ENCODE measurements at regions not wholly inside any gene's neighbourhood (a gene's known extent, or its start where the extent isn't known, plus 50 kb on each side); places are given as distances from the start of the nearest gene placed in this dataset.
"Not testable (repeated sequence)": the region's sequence is repeated elsewhere in the genome, so short reads cannot be mapped to it uniquely, and the experiment has no call there.

GRCh38 chr15:81899024-81899423 lies 146.8 kb downstream of the MEX3B start:
- DNase-seq, result no peak

- DNase-seq, result no peak
These were observed 148.7 kb downstream of the MEX3B start for GRCh38 chr15:81897057-81897677.

DNA sequence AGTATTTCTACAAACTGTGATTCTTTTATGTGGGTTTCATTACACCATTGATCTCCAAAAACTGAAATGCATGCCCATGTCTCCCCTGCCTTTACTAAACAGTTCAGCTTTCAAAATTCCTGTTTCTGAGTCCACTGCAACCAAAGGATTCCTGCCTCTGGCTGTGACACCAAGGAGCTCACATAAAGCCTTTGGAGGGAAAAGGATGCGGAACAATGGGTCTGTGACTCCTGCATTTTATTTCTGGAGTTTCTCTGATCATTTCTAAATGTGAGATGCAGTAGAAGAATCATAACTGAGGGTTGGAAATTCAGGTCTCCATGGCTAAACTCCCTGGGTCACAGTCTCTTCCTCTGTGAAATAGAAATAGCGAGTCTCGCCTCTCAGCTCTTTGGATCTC lies 149.5 kb downstream of the MEX3B start:
- DNase-seq, result no peak

DNA sequence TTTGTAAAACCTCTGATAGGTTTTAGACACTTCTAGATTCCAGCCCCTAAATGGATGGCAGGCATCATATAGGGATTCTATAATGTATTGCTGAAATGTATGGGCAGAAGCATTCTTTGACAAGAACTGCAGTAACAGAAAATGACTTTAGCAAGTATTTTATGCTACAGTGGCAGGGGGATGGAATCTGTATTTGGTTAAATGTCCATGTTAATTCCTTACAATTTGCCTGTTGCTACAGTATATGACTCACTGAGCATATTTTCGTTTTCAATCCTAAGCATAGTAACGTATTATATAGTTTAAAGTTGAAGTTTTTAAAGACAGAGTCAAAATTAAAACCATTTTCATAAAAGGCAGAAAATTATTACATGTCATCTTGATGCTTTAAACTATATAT lies 150.1 kb downstream of the MEX3B start:
- no peak for DNase-seq

GRCh38 chr15:81894061-81894460 lies 151.8 kb downstream of the MEX3B start:
- no peak for DNase-seq

DNA sequence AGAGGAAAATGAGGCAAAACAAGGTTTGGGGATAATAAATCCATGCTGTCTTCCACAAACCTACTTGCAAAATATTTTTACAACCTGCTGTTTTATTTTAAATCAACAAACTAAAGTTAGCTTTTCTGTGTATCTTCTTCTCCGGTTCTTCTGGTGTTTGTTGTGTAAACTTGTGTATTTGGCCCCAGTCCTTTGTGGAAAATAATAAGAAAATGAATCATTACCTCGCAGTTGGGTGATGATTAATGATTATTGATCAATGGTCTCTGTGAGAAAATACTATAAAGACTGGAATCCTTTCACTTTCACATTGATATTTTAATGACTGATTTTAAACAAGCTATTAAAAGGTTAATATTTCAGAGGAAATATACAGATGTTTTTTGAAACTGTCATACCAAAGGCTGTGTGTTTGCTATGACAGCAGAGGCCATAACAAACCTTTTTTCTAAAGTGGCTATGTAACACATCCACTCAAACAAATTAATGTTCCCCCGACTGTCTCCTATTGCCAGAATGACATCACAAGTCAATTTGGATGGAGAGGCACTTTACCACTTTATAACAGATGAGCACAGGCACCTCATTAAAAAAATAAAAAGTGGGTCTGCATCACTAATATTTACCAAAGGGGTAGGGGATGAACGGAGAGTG lies 152.5 kb downstream of the MEX3B start:
- no peak for DNase-seq

DNA sequence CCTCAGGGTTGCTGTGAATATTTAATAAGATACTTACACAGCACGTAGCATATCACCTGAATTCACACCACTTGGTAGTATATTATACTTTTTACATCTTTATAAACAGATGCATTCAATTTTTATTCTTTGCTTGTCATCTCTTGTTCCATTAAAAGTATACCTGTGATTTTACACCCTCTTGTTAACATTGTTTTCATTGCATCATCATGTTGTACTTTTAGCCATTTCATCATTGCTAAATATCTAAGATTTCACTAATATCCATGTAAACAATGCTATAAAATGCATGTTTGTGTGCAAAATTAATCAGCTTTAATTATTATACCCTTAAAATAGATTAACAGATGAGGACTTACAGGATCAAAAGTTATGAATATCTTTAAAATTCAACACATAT lies 155.3 kb downstream of the MEX3B start:
- DNase-seq, result no peak

DNA sequence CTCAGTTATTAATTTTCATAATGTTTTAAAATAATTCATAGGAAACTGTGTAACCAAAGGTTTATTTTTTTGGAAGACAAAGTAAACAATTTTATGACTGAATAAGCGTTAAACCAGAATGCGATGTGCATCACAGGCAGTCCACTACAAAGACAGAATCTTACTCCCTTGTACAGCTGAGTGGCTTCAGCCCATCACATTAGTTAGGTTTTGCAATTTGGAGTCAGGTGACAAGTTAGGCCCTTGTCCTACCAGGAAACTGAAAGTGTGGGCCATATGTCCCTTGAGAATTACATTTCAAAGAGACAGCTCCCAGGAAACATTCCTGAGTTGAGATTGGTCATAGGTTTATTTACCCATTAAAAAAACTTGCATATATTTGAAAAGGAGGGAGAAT lies 156.3 kb downstream of the MEX3B start:
- no peak for DNase-seq

DNA sequence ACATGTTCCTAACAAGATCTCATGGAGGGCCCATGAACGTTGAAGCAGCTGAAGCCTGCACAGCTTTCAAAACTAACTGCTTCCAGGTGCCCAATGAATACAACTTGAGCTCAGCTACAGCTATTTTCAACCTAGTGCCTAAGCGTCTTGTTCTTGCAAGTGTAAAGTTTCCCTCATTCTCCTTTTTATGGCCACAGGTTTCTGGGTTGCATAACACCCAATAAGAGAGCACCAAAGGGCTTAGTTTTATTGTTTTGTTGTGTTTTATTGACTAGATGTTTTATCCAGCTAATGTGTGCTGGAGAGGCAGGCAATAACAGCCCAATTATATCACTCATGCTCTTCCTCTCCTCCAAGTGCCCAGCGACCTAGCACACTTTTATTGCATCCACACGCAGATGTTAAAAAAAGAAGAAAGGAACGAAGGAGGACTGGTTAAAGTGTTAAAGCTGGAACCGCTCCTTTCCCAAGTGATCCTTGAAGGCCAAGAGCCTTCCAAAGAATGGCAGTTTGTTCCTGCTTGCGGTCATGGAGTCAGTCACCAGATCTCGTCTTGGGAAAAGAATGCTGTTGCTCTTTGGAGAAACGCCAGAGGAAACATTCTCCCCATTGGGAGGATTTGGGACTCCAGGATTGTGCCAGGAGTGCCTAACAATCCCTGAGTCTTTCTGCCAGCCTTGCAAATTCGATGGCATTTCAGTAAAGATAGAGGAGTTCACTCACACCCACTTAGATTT lies 156.9 kb downstream of the MEX3B start:
- no peak for DNase-seq

GRCh38 chr15:81887912-81888311 lies 157.9 kb downstream of the MEX3B start:
- no peak for DNase-seq

DNA sequence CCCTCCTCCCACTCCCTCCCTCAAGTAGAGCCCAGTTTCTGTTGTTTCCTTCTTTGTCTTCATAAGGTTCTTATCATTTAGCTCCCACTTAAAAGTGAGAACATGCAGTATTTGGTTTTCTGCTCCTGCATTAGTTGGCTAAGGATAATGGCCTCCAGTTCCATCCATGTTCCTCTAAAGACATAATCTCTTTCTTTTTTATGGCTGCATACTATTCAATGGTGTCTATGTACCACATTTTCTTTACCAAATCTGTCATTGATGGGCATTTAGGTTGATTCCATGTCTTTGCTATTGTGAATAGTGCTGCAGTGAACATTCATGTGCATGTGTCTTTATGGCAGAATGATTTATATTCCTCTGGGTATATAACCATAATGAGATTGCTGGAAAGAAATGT lies 158.6 kb downstream of the MEX3B start:
- not testable (repeated sequence) for DNase-seq

- no peak for DNase-seq
These were observed 159.2 kb downstream of the MEX3B start for GRCh38 chr15:81886591-81886990.

DNA sequence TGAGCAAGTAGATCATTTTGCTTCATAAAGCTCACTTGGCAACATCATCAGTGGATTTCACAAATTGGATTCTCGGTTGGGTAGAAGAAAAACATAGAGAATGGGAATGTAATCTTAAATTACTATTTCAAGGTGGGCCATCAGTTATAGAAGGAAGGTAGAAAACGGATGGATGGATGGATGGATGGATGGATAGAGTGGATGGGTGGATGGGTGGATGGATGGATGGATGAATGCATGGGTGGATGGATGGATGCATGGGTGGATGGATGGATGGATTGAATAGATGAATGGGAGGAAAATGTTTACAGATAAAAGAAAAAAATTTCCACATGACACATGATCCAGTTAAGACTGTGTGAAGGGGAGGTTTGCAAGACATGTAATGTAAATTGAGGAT lies 159.7 kb downstream of the MEX3B start:
- no peak for DNase-seq

DNA sequence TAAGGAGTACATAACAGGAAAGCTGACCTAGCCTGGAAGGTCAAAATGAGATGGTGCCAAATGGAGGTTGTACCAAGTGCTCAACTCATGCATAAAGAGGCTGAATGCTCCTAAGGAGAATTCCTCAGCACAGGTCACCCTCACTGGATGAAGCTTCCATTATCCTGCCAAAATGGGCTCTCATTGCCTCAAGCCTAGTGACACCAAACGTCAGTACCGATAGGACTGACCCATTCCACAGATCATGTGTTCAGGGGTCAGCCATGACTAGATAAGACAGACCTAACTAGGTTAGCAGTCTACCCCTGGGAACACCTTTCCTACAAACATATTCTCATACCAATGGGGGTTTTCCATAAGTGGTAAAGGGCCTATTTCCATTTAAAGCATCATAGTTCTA lies 160.7 kb downstream of the MEX3B start:
- no peak for DNase-seq

DNA sequence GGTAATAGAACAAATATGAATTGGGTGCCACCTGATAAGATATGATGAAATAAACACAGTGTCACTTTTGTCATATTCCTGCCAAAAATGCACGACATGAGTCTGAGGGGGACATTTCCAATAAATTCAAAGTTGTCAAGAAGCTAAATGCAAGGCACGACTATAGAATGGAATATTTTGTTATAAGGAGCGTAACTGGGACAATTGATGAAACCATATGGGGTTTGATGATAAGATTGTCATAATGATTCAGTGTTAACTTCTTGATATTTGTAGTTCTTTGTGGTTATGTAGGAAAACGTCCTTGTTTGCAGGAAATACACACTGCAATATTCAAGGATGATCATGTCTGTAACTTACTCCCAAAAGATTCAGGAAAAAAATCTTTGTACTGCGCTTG lies 163.3 kb downstream of the MEX3B start:
- DNase-seq, result no peak

DNA sequence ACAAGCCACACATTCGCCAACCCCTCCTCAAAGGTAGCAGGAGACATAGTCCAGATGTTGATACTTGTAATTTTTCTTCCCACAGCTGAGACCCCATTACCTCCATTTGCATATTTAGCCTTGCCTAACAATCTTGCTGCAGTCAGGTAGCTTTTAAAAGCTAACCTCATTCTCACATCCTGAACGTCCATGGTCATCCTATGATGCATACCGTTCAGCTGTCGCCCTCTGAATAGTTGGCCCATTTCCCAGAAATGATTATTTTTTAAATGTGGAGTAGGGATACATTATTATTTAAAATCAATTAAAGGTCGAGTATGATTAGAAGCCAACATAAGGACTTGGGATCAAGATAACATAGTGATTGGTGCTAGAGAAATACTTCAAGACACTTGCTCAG lies 165.0 kb downstream of the MEX3B start:
- DNase-seq, result no peak

DNA sequence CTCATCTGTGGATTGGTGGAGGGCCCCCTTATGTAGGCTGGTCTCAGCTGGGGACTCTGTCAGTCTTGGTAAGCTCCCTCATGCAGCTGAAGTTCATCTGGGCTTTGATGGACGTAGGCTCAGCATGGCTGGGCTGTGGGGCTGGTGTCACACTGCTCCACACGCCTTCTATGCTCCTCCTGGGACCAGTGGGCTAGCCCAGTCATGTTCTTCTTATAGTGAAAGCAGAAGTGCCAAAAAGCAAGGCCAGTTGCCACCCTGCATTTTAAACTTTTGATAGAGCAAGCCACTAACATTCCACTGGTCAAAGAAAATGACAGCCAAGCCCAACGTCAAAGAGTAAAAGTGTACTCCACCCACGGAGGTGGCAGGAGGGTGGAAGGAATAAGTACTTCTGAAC lies 165.5 kb downstream of the MEX3B start:
- DNase-seq, result no peak

GRCh38 chr15:81875717-81876116 lies 170.1 kb downstream of the MEX3B start:
- not testable (repeated sequence) for DNase-seq

- DNase-seq, result not testable (repeated sequence)
These were observed 175.1 kb downstream of the MEX3B start for GRCh38 chr15:81870746-81871106.

DNA sequence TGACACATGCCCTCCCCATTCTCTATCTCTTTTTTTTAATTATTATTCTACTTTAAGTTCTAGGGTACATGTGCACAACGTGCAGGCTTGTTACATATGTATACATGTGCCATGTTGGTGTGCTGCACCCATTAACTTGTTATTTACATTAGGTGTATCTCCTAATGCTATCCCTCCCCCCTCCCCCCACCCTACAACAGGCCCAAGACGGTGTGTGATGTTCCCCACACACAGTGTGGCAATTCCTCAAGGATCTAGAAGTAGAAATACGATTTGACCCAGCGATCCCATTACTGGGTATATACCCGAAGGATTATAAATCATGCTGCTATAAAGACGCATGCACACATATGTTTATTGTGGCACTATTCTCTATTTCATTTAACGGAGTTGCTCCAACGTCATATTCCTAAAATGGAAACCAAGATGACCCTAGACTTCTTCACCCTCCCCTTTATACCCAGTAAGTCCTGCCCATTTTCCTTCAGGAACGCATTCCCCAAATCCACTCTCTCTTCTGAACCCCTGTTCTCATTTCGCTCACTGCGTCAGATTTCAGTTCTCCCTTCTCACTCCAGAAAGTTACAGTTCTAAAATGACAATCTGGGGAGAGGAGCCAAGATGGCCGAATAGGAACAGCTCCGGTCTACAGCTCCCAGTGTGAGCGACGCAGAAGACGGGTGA lies 175.6 kb downstream of the MEX3B start:
- not testable (repeated sequence) for DNase-seq

DNA sequence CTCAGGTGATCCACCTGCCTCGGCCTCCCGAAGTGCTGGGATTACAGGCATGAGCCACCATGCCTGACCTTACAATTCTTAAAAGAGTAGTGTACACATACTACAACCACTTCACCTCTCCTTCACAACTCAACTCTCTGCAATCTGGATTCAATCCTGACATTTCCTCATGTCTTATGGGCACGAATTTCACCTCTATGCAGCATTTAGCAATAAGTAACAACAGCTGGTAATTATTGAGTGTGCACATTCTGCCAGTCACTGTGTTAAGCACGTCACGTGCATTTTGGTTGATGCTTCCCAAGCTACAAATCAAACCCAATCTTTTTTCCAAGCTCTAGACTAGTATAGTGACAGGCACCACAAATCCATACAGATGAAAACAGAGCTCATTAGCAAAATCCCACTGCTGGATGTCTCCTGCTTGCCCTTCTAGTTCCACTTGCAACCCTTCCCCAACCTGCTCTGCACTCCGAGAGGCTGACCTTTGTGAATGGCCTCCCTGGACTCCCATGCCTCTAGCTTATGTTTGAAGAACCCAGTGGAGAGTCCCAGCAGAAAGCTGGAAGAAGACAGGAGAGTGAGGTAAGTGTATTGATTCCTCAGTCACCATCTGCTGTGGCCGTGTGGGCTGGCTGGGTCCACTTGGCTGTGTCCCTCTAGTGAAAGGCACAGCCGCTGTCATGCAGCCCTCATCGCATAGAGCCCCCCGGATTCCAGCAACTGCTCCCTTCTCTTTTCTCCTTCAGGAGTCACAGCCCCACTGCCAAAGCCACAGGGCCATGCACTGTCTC lies 176.5 kb downstream of the MEX3B start:
- DNase-seq, result no peak

DNA sequence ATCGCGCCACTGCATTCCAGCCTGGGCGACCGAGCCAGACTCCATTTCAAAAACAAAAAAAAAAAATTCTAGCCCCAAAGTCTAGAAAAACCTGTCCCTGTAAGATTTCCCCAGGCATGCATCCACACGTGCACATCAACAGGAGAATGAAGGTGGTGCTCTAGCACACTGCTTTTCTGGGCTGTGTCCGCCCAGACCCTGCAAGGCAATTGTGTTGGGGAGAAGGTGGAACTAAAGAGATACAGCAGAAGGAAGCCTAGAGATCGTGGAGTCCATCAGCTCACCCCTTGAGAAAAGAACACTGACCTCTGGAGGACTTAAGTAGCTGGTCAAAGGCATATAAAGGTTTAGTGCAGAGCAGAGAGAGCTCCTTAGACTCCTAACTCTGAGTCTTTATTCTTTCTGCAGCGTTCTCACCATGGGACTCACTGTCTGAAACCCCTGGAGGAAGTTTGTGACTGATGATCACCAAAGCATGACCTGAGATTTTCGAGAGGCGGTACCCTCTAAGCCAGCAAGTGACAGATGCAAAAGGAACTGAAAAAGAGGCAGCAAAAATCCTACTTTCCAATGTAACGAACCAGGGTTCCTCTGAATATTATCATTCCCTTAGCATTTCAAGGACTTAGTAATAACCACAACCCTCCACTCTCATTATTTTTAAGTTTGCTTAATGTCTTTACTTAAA lies 179.8 kb downstream of the MEX3B start:
- DNase-seq, result no peak

All from islet precursor cell (in vitro differentiated cells).